Epithelial cell of prostate (primary cell): ENCODE measurements at regions not wholly inside any gene's neighbourhood (a gene's known extent, or its start where the extent isn't known, plus 50 kb on each side); places are given as distances from the start of the nearest gene placed in this dataset.
"Not testable (repeated sequence)": the region's sequence is repeated elsewhere in the genome, so short reads cannot be mapped to it uniquely, and the experiment has no call there.

ENCODE experiments used
- DNase-seq: peaks from one replicate; pipeline ENCODE4 v3.0.0-alpha.2; 2011; ENCODE audit warnings: low read depth, low spot score
- H3K27ac ChIP-seq: fragments of 450-650 bp; 2 replicates; pipeline ENCODE4 v1.5.1; 2017; ENCODE audit warnings: mild to moderate bottlenecking

- DNase-seq, result no peak
- H3K27ac ChIP-seq, result no peak overlapping the region
These were observed 244.5 kb downstream of the ZIC4 start for GRCh38 chr3:147161833-147162232.

GRCh38 chr3:147160984-147161383 lies 245.4 kb downstream of the ZIC4 start:
- DNase-seq, result no peak
- H3K27ac ChIP-seq, result no peak overlapping the region

GRCh38 chr3:147159141-147159540 lies 247.2 kb downstream of the ZIC4 start:
- H3K27ac ChIP-seq, result no peak overlapping the region
- DNase-seq, result no peak

GRCh38 chr3:147157631-147158030 lies 248.7 kb downstream of the ZIC4 start:
- no peak for DNase-seq
- H3K27ac ChIP-seq, result no peak overlapping the region

GRCh38 chr3:147154988-147155387 lies 251.4 kb downstream of the ZIC4 start:
- not testable (repeated sequence) for H3K27ac ChIP-seq, DNase-seq

GRCh38 chr3:147153830-147154539 lies 252.4 kb downstream of the ZIC4 start:
- no peak overlapping the region for H3K27ac ChIP-seq
- DNase-seq, result no peak

GRCh38 chr3:147152476-147152875 lies 253.9 kb downstream of the ZIC4 start:
- no peak for DNase-seq
- H3K27ac ChIP-seq, result no peak overlapping the region

- no peak overlapping the region for H3K27ac ChIP-seq
- DNase-seq, result no peak
These were observed 264.6 kb downstream of the ZIC4 start for GRCh38 chr3:147141516-147142288.

GRCh38 chr3:147139341-147139740 lies 267.0 kb downstream of the ZIC4 start:
- no peak for DNase-seq
- H3K27ac ChIP-seq, result no peak overlapping the region

GRCh38 chr3:147132168-147132567 lies 274.2 kb downstream of the ZIC4 start:
- no peak overlapping the region for H3K27ac ChIP-seq
- DNase-seq, result no peak

GRCh38 chr3:147130461-147130860 lies 275.9 kb downstream of the ZIC4 start:
- DNase-seq, result no peak
- H3K27ac ChIP-seq, result no peak overlapping the region

- no peak for DNase-seq
These were observed 276.7 kb downstream of the ZIC4 start for GRCh38 chr3:147129665-147130064.

GRCh38 chr3:147122350-147122749 lies 284.0 kb downstream of the ZIC4 start:
- no peak for DNase-seq
- H3K27ac ChIP-seq, result no peak overlapping the region

More at GRCh38 chr3:147129665-147130064, 276.7 kb downstream of the ZIC4 start:
- no peak overlapping the region for H3K27ac ChIP-seq

- no peak for DNase-seq
- H3K27ac ChIP-seq, result no peak overlapping the region
These were observed 286.4 kb downstream of the ZIC4 start for GRCh38 chr3:147119989-147120388.

GRCh38 chr3:147119346-147119745 lies 287.0 kb downstream of the ZIC4 start:
- no peak for DNase-seq
- H3K27ac ChIP-seq, result no peak overlapping the region

- no peak for DNase-seq
- H3K27ac ChIP-seq, result no peak overlapping the region
These were observed 287.7 kb downstream of the ZIC4 start for GRCh38 chr3:147118611-147119010.

GRCh38 chr3:147117631-147118030 lies 288.7 kb downstream of the ZIC4 start:
- no peak overlapping the region for H3K27ac ChIP-seq
- no peak for DNase-seq

GRCh38 chr3:147113293-147114044 lies 292.9 kb downstream of the ZIC4 start:
- H3K27ac ChIP-seq, result no peak overlapping the region
- peak; percentile 1 for DNase-seq

GRCh38 chr3:147099076-147099475 lies 307.3 kb downstream of the ZIC4 start:
- no peak overlapping the region for H3K27ac ChIP-seq
- no peak for DNase-seq

- H3K27ac ChIP-seq, result no peak overlapping the region
- DNase-seq, result no peak
These were observed 315.9 kb downstream of the ZIC4 start for GRCh38 chr3:147090461-147090860.

- H3K27ac ChIP-seq, result no peak overlapping the region
- DNase-seq, result no peak
These were observed 317.1 kb downstream of the ZIC4 start for GRCh38 chr3:147089286-147089685.
